HG02970 (cell line): ENCODE measurements at regions not wholly inside any gene's neighbourhood (a gene's known extent, or its start where the extent isn't known, plus 50 kb on each side); places are given as distances from the start of the nearest gene placed in this dataset.
"Not testable (repeated sequence)": the region's sequence is repeated elsewhere in the genome, so short reads cannot be mapped to it uniquely, and the experiment has no call there.

Experiments used
- ATAC-seq: cut with Tn5 transposase; IDR thresholded peaks from one replicate; pipeline ENCODE4 v1.9.1; 2021; ENCODE audit warnings: mild to moderate bottlenecking, moderate library complexity, moderate number of reproducible peaks; ENCODE audit not compliant: unreplicated experiment, low FRiP score

DNA sequence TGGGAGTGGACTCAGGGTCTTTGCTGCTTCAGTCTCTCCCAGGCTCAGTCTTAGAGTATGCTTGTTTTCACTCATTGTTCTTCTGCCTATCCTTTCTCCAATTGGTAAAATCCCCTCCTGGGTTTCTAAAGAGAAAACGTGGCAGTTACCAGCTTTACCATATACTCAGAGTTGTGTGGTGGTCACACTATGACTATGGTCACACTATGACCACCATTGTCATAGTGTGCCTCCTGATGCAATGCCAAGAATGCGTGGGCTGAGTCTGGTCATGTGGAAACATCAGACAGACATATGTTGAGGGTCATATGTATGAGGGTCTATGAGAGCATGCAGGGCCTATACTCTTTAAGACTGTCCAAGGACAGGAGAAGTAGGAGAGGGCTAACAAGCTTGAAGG, 326.5 kb upstream of the PRR16 start:
- ATAC-seq: no peak

DNA sequence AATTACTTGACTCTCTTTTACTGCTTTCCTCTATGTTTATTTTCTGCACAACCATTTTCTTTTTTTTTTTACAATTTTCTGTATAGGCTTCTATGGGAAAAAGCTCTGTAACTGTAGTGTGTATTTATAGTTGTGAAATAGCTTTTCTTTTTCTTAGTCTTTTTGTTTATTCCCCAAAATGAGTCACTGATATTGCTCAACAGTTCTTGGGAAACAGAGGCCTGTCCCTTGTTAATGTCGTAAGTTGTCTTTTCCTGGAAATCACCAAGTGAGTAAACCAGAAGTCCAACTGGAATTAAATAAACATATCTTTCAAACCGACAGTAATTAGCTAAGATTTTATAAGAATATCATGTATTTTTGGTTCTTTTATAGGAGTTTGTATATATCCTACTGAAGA, 325.1 kb upstream of the PRR16 start:
- no peak for ATAC-seq

DNA sequence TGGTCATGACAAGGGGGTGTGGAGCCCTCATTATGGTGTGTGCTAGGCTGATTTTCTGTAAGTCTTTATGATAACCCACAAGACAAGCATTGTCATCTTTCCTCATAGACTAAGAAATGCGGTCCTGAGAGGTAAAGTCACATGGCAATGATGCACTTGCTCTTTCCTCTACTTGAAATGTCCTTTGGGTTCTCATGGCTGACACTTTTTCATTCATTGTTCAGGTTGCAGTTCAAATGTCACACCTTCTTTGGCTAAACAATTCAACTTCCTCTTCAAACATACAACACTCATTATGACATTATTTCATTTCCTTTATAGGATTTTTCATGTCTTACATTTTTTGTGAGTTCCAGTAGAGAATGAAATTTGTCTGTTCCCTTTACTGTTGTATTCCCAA, 323.6 kb upstream of the PRR16 start:
- no peak for ATAC-seq

DNA sequence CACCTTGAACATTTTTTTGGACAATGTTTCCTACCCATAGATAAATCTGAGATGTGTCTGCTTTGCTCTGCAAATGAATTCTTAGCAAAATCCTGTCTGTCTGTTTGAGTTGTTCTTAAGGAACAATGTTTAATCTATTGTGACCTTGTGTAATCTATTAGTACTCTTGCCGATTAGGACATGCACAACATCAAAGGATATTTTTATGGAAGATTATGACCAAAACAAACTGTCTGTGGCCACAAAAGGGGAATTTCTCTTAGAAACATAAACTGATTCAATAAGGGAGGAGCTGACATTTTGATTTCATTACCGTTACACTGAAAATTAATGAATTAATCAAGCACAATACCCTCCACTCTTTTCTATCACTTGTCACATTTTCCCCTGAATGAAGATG, 323.0 kb upstream of the PRR16 start:
- ATAC-seq: no peak

DNA sequence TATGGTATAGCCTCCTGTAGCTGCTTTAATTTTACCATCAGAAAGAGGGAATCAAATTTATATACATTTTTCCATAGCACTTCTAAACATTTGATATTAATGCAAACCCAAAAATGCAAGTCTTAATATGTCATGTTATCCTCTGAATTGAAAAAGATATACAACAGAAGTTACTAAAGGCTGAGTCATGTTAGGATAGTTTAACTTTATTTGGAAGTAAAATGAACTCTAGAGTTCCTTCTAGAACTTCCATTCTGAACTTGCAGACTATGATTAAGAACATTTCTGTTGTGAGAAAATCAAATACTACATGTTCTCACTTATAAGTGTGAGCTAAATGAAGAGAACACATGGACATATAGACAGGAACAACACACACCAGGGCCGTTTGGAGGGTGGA, 317.3 kb upstream of the PRR16 start:
- no peak for ATAC-seq

DNA sequence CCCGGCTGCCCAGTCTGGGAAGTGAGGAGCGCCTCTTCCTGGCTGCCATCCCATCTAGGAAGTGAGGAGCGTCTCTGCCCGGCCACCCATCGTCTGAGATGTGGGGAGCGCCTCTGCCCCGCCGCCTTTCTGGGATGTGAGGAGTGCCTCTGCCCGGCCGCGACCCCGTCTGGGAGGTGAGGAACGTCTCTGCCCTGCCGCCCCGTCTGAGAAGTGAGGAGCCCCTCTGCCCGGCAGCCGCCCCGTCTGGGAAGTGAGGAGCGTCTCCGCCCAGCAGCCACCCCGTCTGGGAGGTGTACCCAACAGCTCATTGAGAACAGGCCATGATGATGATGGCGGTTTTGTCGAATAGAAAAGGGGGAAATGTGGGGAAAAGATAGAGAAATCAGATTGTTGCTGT, 316.2 kb upstream of the PRR16 start:
- not testable (repeated sequence) for ATAC-seq

DNA sequence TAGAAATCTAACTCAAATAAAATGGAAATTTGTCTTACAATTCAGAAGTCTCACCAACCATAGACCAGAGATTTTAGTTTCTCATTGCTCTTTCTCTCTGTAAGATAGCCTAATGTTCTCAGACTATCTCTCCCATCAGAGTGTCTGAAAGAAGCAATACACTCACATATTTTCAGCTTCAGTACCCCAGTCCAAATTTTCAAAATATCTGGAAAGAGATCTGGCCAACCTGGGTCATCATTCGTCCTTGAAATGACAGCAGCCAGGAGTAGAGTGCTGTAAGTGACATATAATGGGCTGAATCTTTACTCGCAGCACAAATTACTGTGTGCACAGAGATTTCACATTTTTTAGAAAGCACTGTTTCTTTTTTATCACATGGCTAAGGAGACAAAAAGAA, 313.3 kb upstream of the PRR16 start:
- ATAC-seq: no peak

DNA sequence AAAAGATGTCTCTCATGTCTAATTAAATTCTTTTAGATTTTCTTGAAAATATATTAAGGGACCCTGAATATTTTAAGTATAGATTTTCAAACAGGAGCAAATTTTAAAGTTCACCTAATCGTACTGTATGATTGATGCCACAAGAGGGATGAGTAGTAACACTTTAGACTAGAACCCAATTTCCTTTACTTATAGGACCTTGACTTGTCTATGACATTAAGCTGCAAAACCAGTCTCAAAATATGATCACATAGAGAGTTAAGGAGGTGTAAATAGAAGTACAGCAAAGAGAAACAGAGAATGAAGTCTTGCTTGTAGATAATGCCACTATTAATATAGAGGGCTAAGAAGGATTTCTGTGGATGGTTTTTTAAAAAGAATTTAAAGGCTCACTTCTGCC, 312.9 kb upstream of the PRR16 start:
- ATAC-seq: no peak

DNA sequence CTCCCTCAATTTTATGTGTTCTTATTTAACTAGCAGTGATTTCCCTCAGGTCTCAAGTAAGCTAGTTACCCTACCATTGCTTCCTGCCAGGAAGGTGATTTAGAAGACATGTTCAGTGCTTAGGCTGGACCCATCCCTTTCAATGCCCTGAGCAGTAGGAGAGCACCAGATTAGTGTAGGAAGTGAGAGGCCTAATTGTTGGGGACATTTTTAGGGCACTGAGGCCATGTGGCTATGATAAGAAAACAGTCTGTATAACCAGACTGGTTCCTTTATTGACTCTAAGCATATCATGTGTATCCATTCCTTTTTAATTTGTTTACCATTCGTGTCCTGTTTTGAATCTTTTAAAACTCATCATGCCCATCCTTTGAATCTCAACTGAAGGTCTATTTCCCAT, 312.3 kb upstream of the PRR16 start:
- no peak for ATAC-seq

DNA sequence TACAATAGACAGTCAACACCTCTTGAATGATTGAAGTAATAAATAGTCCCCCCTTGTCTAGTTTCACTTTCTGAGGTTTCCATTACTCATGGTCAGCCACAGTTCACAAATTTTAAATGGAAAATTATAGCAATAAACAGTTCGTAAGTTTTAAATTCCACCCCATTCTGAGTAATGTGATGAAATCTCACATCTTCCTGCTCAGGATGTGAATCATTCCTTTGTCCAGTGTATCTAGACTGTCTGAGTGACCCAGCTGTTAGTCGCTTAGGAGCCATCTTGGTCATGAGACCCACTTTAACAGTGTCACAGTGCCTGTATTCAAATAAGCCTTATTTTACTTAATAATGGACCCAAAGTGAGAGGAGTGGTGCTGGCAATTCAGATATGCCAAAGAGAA, 311.6 kb upstream of the PRR16 start:
- ATAC-seq: no peak

DNA sequence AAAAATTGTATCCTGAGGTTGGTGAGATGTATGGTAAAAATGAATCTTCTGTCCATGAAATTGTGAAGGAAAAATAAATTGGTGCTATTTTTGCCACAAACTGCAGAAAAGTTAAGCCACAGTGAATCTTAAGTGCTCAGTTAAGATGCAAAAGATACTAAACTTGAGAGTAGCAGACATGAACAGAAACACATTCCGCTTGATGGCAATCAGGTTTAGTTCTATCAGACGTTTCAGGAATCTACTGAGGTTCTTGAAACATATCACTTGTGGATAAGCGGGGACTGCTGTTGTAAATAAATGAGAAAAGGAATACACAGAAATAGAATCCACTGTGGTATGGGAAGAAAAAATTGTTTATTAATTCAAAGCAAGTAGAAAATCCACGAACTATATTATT, 311.2 kb upstream of the PRR16 start:
- ATAC-seq: no peak

DNA sequence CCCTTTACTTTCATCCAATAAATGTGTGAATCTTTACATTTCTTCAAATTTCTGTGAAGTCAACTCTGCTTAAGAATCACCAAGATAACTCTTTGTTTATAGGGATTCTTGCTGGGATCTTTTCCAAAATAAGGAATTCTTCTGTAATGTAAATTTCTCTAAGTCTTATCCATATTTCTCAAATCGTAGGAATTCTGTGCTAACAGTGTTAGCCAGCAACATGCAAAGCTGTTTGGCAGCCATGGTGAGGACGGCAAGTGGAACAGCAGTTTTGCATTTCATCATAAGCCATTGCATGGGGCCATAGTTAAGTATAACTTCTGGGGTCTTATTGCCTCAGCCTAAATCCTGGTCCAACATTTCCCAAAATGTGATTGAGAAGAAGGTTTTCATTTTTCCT, 310.5 kb upstream of the PRR16 start:
- ATAC-seq: no peak

DNA sequence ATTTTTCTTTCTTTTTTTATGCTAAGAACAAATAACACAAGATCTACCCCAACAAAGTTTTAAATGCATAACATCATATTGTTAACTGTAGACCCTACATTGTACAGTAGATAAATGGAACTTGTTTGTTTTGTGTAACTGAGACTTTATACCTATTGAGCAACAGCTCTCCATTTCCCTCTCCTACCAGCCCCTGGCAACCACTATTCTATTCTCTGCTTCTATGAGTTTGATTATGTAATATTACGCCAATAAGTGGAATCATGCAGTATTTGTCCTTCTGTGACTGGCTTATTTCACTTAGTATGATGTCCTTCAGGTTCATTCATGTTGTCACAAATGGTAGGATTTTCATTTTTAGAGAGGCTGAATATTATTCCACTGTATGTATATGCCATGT, 308.2 kb upstream of the PRR16 start:
- ATAC-seq: no peak

DNA sequence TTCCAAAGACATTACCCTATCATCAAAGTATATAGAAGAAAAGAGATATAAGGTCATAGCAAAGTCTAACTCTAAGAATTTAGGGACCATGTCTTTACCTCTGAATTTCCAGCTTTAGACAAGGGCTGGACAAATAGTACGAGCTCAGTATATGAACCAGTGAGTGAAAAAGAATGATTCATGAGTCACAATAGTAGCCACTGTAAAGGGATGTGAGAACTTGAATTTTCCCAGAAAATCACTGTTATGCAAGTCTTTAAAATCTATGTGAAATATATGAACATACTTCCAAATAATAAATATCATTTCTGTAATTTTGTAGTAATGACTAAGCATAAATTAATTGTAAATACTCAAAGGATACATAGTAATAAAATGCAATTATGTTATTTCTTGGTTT, 305.9 kb upstream of the PRR16 start:
- no peak for ATAC-seq

DNA sequence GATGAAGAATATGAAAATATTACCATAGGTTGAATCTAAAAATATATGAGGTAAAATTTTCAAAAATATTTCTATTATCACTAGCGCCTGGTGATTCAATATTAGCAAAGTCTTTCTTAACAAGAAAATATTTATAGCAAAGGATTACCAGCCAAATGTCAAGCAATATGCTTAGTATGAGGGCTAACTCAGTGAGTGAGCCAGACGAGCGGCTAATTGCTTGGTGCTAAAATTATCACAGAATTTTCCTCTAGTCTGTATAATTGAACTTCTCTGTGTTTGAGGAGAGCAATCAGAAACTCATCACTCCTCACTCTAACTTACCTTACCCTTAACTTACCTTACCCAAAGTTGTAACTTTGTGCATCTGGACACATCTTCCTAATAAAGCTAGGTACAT, 304.9 kb upstream of the PRR16 start:
- no peak for ATAC-seq

DNA sequence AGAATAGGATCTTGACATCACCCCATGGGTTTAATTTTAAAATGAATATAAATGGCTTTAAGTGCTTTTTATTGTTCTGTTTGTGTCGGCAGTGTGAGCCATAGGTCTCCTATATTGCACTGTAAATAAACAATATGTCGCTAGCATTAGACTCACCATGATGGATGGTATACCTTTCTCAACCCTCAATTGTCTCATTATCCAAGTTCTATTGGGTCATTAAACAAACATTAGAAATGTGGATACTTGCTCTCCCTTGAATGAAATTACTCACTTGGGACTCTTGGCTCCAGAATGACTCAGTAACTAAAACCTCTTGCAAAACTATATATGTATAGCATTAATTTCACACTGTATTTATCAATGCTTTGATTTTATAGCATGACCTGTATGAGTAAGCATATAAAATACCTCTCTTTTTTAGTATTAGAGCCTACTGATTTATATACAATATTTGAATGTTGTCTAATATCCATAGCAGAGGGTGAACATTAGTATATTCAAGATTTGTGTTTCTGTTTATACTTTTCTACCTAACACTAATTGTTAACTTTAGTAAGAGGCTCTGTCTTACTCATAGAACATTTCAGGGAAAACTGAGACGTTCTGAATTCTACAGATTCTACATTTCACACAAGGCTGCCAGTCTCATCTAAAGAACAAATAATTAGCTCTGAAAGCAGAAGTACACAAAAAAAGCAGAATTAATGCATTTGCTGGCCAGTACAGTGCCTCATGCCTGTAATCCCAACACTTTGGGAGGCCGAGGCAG, 303.8 kb upstream of the PRR16 start:
- no peak for ATAC-seq

DNA sequence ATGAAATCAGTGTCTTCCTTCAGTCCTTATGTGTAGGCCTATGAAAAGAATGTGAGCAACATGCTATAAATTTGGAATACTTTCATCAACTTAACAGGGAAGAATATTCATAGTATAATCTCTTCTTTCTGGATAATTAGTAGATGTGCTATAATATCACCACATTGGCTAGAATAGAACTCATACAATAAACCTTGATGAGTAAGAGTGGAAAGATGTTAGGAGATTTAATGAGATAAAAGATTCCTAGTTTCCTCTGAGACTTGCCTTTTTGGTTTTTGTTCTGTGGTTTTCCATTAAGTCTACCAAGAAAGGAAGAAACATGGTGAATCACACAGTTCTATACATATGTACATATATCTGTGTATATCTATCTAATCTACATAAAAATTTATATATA, 301.8 kb upstream of the PRR16 start:
- no peak for ATAC-seq

DNA sequence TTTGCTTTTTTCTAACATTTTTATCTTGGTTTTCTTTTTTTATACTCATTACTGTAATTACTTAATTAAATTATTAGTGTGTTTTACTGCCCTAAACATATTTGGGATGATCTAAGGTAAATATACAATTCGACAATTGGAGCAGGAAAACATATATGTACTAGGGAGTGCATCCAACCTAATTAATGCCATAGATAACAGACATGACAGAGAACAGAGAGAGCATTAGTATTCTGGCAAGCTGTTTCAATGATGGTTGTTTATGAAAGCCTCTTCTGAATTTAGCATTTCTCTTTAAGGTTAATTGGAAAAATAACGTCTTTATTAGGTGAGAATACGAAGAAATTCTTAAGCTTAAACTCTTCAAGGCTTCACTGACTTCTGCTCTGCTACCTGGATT, 300.1 kb upstream of the PRR16 start:
- ATAC-seq: no peak

DNA sequence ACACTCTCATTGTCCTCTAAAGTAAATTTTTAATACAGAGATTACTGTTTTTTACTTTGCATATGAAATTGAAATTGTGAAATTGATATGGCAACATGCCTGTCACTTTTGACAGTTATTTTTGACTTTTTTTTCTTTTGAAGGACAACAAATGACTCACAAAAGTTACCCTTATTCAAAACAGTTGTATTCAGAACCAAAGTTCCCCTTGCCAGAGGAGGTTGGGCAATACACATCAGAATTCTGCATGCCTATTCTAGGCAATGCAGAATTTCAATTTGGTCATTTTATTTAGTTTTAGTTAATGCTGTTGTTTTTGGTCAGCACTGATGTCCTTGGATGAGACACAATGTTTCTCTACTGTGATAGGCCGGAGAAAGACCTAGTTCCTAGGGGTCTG, 299.1 kb upstream of the PRR16 start:
- ATAC-seq: no peak

DNA sequence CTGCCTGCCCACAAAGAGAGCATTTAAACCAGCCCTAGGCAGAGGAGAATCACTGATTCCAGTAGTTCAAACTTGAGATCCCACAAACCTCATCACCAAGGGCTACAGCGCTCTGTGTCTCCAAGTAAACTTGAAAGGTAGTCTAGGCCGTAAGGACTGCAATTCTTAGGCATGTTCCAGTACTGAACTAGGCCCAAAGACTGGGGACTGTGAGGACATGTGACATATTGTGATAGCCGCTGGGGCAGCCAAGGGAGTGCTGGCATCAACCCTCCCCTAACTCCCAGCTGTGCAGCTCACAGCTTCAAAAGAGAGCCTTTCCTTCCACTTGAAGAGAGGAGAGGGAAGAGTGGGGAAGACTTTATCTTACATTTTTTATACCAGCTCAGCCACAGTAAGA, 291.0 kb upstream of the PRR16 start:
- ATAC-seq: no peak

DNA sequence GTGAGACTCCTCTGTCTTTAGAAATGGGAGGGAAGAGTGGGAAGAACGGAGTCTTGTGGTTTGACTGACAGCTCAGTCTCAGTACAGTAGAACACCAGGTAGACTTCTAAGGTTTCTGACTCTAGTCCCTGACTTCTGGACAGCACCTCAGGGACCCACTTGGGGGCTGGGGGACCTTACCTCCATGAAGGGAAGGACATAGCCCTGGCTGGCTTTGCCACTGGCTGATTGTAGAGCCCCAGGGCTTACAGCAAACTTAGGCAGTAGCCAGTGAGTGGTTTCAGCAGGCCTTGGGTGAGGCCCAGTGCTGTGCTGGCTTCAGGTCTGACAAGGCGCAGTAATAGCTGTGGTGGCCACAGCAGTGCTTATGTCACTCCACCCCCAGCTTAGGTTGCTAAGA, 290.0 kb upstream of the PRR16 start:
- ATAC-seq: no peak

DNA sequence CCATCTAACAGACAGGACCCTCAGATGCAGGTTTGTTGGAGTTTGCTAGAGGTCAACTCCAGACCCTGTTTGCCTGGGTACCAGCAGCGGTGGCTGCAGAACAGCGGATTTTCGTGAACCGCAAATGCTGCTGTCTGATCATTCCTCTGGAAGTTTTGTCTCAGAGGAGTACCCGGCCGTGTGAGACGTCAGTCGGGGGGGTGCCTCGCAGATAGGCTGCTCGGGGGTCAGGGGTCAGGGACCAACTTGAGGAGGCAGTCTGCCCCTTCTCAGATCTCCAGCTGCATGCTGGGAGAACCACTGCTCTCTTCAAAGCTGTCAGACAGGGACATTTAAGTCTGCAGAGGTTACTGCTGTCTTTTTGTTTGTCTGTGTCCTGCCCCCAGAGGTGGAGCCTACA, 282.9 kb upstream of the PRR16 start:
- not testable (repeated sequence) for ATAC-seq

DNA sequence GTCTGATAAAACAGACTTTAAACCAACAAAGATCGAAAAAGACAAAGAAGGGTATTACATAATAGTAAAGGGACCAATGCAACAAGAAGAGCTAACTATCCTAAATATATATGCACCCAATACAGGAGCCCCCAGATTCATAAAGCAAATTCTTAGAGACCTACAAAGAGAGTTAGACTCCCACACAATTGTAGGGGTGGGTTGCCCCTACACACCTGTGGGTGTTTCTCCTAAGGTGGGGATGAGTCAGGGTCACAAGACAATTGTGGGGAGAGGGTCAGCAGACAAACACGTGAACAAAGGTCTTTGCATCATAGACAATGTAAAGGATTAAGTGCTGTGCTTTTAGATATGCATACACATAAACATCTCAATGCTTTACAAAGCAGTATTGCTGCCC, 269.4 kb upstream of the PRR16 start:
- not testable (repeated sequence) for ATAC-seq
